WTC11 (cell line): ENCODE measurements at regions not wholly inside any gene's neighbourhood (a gene's known extent, or its start where the extent isn't known, plus 50 kb on each side); places are given as distances from the start of the nearest gene placed in this dataset.

Source experiments
- ATAC-seq: fragments of 200-7000 bp; cut with Tn5 transposase; 2 replicates; pipeline ENCODE4 v1.10.0; 2021; ENCODE audit warnings: mild to moderate bottlenecking, moderate library complexity
- CTCF ChIA-PET: fragments of 300-600 bp; sonication (Branson Sonifier 250); formaldehyde crosslinking; loops from one replicate; lab custom pipeline; 2021; ENCODE audit warnings: antibody characterized with exemption; lab: Charles Lee
- POLR2A ChIA-PET: fragments of 350-600 bp; sonication (Branson Sonifier 250); formaldehyde crosslinking; loops from one replicate; lab custom pipeline; 2021; ENCODE audit warnings: antibody characterized with exemption; lab: Charles Lee
- DNase-seq: peaks from one replicate; pipeline ENCODE4 v3.0.0; 2021; ENCODE audit warnings: low spot score
- H3K27ac Mint-ChIP-seq: 2 replicates; pipeline ENCODE4 v1.8.0; 2021; ENCODE audit warnings: mixed read lengths
- H3K27me3 Mint-ChIP-seq: 2 replicates; pipeline ENCODE4 v1.8.0; 2021; ENCODE audit warnings: low read depth, mild to moderate bottlenecking, moderate library complexity, mixed read lengths
- H3K36me3 Mint-ChIP-seq: 2 replicates; pipeline ENCODE4 v1.8.0; 2021; ENCODE audit warnings: mixed read lengths
- H3K4me1 Mint-ChIP-seq: 2 replicates; pipeline ENCODE4 v1.8.0; 2022; ENCODE audit warnings: mixed read lengths
- H3K4me3 Mint-ChIP-seq: 2 replicates; pipeline ENCODE4 v1.8.0; 2021; ENCODE audit warnings: mild to moderate bottlenecking, moderate library complexity, mixed read lengths
- H3K9me3 Mint-ChIP-seq: 2 replicates; pipeline ENCODE4 v1.8.0; 2021; ENCODE audit warnings: mixed read lengths
- CREB1 ChIP-seq: sonication (generic); formaldehyde crosslinking; IDR thresholded peaks from 2 replicates; pipeline ENCODE4 v1.8.0; 2023; ENCODE audit warnings: mild to moderate bottlenecking, missing genetic modification reagents
- CREM ChIP-seq: sonication (generic); formaldehyde crosslinking; IDR thresholded peaks from 2 replicates; pipeline ENCODE4 v1.8.1; 2022; ENCODE audit warnings: mild to moderate bottlenecking, missing genetic modification reagents, moderate library complexity
- FOXJ3 ChIP-seq: sonication (generic); formaldehyde crosslinking; IDR thresholded peaks from 2 replicates; pipeline ENCODE4 v1.9.0; 2021; ENCODE audit warnings: missing genetic modification reagents, mild to moderate bottlenecking, borderline replicate concordance
- FOXP1 ChIP-seq: sonication (generic); formaldehyde crosslinking; IDR thresholded peaks from 2 replicates; pipeline ENCODE4 v1.8.0; 2022; ENCODE audit warnings: missing genetic modification reagents, mild to moderate bottlenecking, moderate library complexity, borderline replicate concordance
- GABPB1 ChIP-seq: sonication (generic); formaldehyde crosslinking; IDR thresholded peaks from 2 replicates; pipeline ENCODE4 v1.8.1; 2023; ENCODE audit warnings: mild to moderate bottlenecking, missing genetic modification reagents
- HMGA2 ChIP-seq: fragments of 250-450 bp; sonication (Bioruptor Pico); IDR thresholded peaks from 2 replicates; pipeline ENCODE4 v1.4.0; 2021; ENCODE audit warnings: mild to moderate bottlenecking, moderate library complexity
- OVOL2 ChIP-seq: fragments of 250-450 bp; sonication (Bioruptor Pico); IDR thresholded peaks from 2 replicates; pipeline ENCODE4 v1.9.0; 2021; ENCODE audit warnings: mild to moderate bottlenecking, borderline replicate concordance
- ZNF121 ChIP-seq: sonication (generic); formaldehyde crosslinking; IDR thresholded peaks from 2 replicates; pipeline ENCODE4 v1.8.0; 2023; ENCODE audit warnings: missing genetic modification reagents
- ZNF263 ChIP-seq: sonication (generic); formaldehyde crosslinking; IDR thresholded peaks from 2 replicates; pipeline ENCODE4 v1.8.1; 2022; ENCODE audit warnings: low read depth, mild to moderate bottlenecking, moderate library complexity, missing genetic modification reagents
- TF ChIP-seq, protein P1 (sequence below): sonication (generic); formaldehyde crosslinking; conservative IDR thresholded peaks from 2 replicates; pipeline ENCODE4 v1.8.1; 2023; ENCODE audit warnings: mild to moderate bottlenecking, low read depth, missing genetic modification reagents, moderate library complexity
- TF ChIP-seq, protein P2 (sequence below): sonication (generic); formaldehyde crosslinking; IDR thresholded peaks from 2 replicates; pipeline ENCODE4 v1.8.0; 2022; ENCODE audit warnings: mild to moderate bottlenecking, missing genetic modification reagents
- TF ChIP-seq, protein P3 (sequence below): sonication (generic); formaldehyde crosslinking; IDR thresholded peaks from 2 replicates; pipeline ENCODE4 v1.8.1; 2022; ENCODE audit warnings: missing genetic modification reagents, borderline replicate concordance
- TF ChIP-seq, protein P4 (sequence below): sonication (generic); formaldehyde crosslinking; conservative IDR thresholded peaks from 2 replicates; pipeline ENCODE4 v1.8.1; 2022; ENCODE audit warnings: mild to moderate bottlenecking, missing genetic modification reagents
- TF ChIP-seq, protein P5 (sequence below): sonication (generic); formaldehyde crosslinking; IDR thresholded peaks from 2 replicates; pipeline ENCODE4 v1.8.1; 2023; ENCODE audit warnings: mild to moderate bottlenecking, missing genetic modification reagents, moderate library complexity
- TF ChIP-seq, protein P6 (sequence below): sonication (generic); formaldehyde crosslinking; IDR thresholded peaks from 2 replicates; pipeline ENCODE4 v1.8.0; 2023; ENCODE audit warnings: mild to moderate bottlenecking, missing genetic modification reagents
- TF ChIP-seq, protein P7 (sequence below): fragments of 250-450 bp; sonication (Bioruptor Pico); IDR thresholded peaks from 2 replicates; pipeline ENCODE4 v1.9.0; 2021; ENCODE audit warnings: moderate library complexity, mild to moderate bottlenecking, inconsistent platforms, borderline replicate concordance
- TF ChIP-seq, protein P8 (sequence below): sonication (generic); formaldehyde crosslinking; IDR thresholded peaks from 2 replicates; pipeline ENCODE4 v1.8.1; 2023; ENCODE audit warnings: mild to moderate bottlenecking, missing genetic modification reagents

DNA sequence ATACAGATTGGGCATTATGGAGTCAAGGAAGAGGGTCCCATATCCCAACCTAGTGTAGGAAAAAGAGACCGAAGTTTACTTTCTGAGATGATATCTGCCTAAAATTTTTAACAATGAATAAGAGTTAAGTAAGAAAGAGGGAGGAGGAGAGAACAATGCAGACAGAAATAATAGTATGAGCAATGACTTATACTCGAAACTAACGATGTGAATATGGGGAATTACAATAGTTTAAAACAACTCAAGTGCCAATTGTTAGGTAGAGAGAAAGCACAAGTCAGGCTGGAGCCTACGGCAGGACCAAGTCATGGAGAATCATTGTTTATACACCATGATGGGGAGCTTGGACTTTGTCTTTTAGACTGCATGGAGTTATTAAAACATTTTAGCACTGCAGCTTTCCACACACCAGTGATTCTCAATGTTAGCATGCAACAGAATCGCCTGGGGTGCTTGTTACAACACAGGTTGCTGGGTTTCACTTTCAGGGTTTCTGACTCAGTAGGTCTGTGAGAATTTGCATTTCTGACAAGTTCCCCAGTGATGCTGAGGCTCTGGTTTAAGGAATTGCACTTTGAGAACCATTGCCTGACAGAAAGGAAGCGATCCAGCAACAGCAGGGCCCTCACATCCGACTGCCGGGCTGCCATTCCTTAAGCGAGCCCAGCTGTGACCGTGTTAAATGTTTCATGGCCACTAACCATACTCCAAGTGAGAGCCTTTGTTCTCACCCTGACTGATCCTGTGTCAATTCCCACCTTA is 511.2 kb downstream of the DCDC2C start:
- H3K27me3 Mint-ChIP-seq = no peaks in the 10 kb centered on the region; the same call in 1 of the 2 replicates
- ATAC-seq (no peak), DNase-seq (no peak)
- H3K4me3 Mint-ChIP-seq = no peak overlapping the region
- ChIA-PET CTCF (no interaction called here), POLR2A (no interaction called here)
- H3K27ac Mint-ChIP-seq = no peak overlapping the region
- H3K4me1 Mint-ChIP-seq = no peaks in the 10 kb centered on the region
- peaks cover 81% of the 10 kb centered on the region for H3K9me3 Mint-ChIP-seq
- H3K36me3 Mint-ChIP-seq = peaks cover 52% of the 10 kb centered on the region
- TF ChIP-seq, protein P1, sequence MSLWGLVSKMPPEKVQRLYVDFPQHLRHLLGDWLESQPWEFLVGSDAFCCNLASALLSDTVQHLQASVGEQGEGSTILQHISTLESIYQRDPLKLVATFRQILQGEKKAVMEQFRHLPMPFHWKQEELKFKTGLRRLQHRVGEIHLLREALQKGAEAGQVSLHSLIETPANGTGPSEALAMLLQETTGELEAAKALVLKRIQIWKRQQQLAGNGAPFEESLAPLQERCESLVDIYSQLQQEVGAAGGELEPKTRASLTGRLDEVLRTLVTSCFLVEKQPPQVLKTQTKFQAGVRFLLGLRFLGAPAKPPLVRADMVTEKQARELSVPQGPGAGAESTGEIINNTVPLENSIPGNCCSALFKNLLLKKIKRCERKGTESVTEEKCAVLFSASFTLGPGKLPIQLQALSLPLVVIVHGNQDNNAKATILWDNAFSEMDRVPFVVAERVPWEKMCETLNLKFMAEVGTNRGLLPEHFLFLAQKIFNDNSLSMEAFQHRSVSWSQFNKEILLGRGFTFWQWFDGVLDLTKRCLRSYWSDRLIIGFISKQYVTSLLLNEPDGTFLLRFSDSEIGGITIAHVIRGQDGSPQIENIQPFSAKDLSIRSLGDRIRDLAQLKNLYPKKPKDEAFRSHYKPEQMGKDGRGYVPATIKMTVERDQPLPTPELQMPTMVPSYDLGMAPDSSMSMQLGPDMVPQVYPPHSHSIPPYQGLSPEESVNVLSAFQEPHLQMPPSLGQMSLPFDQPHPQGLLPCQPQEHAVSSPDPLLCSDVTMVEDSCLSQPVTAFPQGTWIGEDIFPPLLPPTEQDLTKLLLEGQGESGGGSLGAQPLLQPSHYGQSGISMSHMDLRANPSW (CRISPR knock-in tag) = no peak
- TF ChIP-seq, protein P2, sequence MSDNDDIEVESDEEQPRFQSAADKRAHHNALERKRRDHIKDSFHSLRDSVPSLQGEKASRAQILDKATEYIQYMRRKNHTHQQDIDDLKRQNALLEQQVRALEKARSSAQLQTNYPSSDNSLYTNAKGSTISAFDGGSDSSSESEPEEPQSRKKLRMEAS (CRISPR knock-in tag) = no peak
- TF ChIP-seq CREB1 = no peak
- no peak for TF ChIP-seq FOXJ3 (CRISPR knock-in tag)
- TF ChIP-seq HMGA2 (CRISPR knock-in tag) = no peak
- no peak for TF ChIP-seq CREM (CRISPR knock-in tag)
- no peak for TF ChIP-seq OVOL2 (CRISPR knock-in tag)
- TF ChIP-seq ZNF263 (CRISPR knock-in tag) = no peak
- TF ChIP-seq, protein P3, sequence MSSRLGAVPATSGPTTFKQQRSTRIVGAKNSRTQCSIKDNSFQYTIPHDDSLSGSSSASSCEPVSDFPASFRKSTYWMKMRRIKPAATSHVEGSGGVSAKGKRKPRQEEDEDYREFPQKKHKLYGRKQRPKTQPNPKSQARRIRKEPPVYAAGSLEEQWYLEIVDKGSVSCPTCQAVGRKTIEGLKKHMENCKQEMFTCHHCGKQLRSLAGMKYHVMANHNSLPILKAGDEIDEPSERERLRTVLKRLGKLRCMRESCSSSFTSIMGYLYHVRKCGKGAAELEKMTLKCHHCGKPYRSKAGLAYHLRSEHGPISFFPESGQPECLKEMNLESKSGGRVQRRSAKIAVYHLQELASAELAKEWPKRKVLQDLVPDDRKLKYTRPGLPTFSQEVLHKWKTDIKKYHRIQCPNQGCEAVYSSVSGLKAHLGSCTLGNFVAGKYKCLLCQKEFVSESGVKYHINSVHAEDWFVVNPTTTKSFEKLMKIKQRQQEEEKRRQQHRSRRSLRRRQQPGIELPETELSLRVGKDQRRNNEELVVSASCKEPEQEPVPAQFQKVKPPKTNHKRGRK (CRISPR knock-in tag) = no peak
- TF ChIP-seq, protein P4, sequence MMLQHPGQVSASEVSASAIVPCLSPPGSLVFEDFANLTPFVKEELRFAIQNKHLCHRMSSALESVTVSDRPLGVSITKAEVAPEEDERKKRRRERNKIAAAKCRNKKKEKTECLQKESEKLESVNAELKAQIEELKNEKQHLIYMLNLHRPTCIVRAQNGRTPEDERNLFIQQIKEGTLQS = no peak
- TF ChIP-seq, protein P5, sequence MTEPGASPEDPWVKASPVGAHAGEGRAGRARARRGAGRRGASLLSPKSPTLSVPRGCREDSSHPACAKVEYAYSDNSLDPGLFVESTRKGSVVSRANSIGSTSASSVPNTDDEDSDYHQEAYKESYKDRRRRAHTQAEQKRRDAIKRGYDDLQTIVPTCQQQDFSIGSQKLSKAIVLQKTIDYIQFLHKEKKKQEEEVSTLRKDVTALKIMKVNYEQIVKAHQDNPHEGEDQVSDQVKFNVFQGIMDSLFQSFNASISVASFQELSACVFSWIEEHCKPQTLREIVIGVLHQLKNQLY (CRISPR knock-in tag) = no peak
- no peak for TF ChIP-seq FOXP1
- TF ChIP-seq GABPB1 (CRISPR knock-in tag) = no peak
- TF ChIP-seq, protein P6, sequence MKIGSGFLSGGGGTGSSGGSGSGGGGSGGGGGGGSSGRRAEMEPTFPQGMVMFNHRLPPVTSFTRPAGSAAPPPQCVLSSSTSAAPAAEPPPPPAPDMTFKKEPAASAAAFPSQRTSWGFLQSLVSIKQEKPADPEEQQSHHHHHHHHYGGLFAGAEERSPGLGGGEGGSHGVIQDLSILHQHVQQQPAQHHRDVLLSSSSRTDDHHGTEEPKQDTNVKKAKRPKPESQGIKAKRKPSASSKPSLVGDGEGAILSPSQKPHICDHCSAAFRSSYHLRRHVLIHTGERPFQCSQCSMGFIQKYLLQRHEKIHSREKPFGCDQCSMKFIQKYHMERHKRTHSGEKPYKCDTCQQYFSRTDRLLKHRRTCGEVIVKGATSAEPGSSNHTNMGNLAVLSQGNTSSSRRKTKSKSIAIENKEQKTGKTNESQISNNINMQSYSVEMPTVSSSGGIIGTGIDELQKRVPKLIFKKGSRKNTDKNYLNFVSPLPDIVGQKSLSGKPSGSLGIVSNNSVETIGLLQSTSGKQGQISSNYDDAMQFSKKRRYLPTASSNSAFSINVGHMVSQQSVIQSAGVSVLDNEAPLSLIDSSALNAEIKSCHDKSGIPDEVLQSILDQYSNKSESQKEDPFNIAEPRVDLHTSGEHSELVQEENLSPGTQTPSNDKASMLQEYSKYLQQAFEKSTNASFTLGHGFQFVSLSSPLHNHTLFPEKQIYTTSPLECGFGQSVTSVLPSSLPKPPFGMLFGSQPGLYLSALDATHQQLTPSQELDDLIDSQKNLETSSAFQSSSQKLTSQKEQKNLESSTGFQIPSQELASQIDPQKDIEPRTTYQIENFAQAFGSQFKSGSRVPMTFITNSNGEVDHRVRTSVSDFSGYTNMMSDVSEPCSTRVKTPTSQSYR (CRISPR knock-in tag) = no peak
- no peak for TF ChIP-seq ZNF121
- TF ChIP-seq, protein P7, sequence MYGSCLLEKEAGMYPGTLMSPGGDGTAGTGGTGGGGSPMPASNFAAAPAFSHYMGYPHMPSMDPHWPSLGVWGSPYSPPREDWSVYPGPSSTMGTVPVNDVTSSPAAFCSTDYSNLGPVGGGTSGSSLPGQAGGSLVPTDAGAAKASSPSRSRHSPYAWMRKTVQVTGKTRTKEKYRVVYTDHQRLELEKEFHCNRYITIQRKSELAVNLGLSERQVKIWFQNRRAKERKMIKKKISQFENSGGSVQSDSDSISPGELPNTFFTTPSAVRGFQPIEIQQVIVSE (CRISPR knock-in tag) = no peak
- TF ChIP-seq, protein P8, sequence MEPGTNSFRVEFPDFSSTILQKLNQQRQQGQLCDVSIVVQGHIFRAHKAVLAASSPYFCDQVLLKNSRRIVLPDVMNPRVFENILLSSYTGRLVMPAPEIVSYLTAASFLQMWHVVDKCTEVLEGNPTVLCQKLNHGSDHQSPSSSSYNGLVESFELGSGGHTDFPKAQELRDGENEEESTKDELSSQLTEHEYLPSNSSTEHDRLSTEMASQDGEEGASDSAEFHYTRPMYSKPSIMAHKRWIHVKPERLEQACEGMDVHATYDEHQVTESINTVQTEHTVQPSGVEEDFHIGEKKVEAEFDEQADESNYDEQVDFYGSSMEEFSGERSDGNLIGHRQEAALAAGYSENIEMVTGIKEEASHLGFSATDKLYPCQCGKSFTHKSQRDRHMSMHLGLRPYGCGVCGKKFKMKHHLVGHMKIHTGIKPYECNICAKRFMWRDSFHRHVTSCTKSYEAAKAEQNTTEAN = no peak
- TF ChIP-seq, all 79 proteins: peak for 0
